Natural killer cell (primary cell): ENCODE measurements at regions not wholly inside any gene's neighbourhood (a gene's known extent, or its start where the extent isn't known, plus 50 kb on each side); places are given as distances from the start of the nearest gene placed in this dataset.

Experiments used
- ATAC-seq, 3 donors: fragments of 150-1000 bp in 2 of 3; fragments of 200-7000 bp in 1 of 3; cut with Tn5 transposase; 1 replicate in 1 of 3; 2 replicates in 2 of 3; pipeline ENCODE4 v1.10.0; 2021; ENCODE audit warnings: mild to moderate bottlenecking in 2 of 3, moderate library complexity in 2 of 3
- DNase-seq, 2 donors: peaks; one replicate each; pipeline versions ENCODE4 v3.0.0 to v3.0.0-alpha.2; 2013 to 2021; ENCODE audit warnings: mixed read lengths in 1 of 2
- H3K27ac ChIP-seq: one replicate; pipeline ENCODE4 v1.5.1; 2013; ENCODE audit warnings: mild to moderate bottlenecking, low read length
- H3K27me3 ChIP-seq: one replicate; pipeline ENCODE4 v1.6.1; 2013; ENCODE audit warnings: low read length; ENCODE audit not compliant: control insufficient read depth, insufficient read depth
- H3K36me3 ChIP-seq: one replicate; pipeline ENCODE4 v1.6.1; 2013; ENCODE audit warnings: low read length; ENCODE audit not compliant: control insufficient read depth, insufficient read depth
- H3K4me1 ChIP-seq: one replicate; pipeline ENCODE4 v1.6.1; 2013; ENCODE audit warnings: low read length; ENCODE audit not compliant: control insufficient read depth, insufficient read depth
- H3K4me3 ChIP-seq: one replicate; pipeline ENCODE4 v1.5.1; 2013; ENCODE audit warnings: low read length
- H3K9me3 ChIP-seq: one replicate; pipeline ENCODE4 v1.6.1; 2013; ENCODE audit warnings: low read length; ENCODE audit not compliant: control insufficient read depth, insufficient read depth
- H3K27ac Mint-ChIP-seq, 2 donors: one replicate each; pipeline ENCODE4 v1.8.0; 2022; ENCODE audit warnings: mild to moderate bottlenecking in 2 of 2, mixed read lengths in 2 of 2, moderate library complexity in 1 of 2
- H3K27me3 Mint-ChIP-seq, 2 donors: one replicate each; pipeline ENCODE4 v1.8.0; 2022; ENCODE audit warnings: low read depth in 2 of 2, mixed read lengths in 2 of 2
- H3K36me3 Mint-ChIP-seq: one replicate; pipeline ENCODE4 v1.8.0; 2022; ENCODE audit warnings: mixed read lengths
- H3K4me1 Mint-ChIP-seq, 2 donors: one replicate each; pipeline ENCODE4 v1.8.0; 2022; ENCODE audit warnings: mixed read lengths in 2 of 2
- H3K4me3 Mint-ChIP-seq: one replicate; pipeline ENCODE4 v1.8.0; 2022; ENCODE audit warnings: mild to moderate bottlenecking, moderate library complexity, mixed read lengths
- H3K9me3 Mint-ChIP-seq, 2 donors: one replicate each; pipeline ENCODE4 v1.8.0; 2022; ENCODE audit warnings: mixed read lengths in 2 of 2
- CTCF ChIP-seq: fragments of 200-600 bp; IDR thresholded peaks from one replicate; pipeline ENCODE4 v1.8.0; 2022; ENCODE audit warnings: antibody characterized with exemption
- WGBS: methylation state at CpG from one replicate; pipeline ENCODE4 v1.1.7; 2013; ENCODE audit warnings: missing lambda C conversion rate; ENCODE audit not compliant: insufficient coverage; 5-methylcytosine and 5-hydroxymethylcytosine counted together
- intact Hi-C: fragments of 100-400 bp; cut with micrococcal nuclease; formaldehyde crosslinking; loops from one replicate; pipeline ENCODE4 v1.14.2; 2022

DNA sequence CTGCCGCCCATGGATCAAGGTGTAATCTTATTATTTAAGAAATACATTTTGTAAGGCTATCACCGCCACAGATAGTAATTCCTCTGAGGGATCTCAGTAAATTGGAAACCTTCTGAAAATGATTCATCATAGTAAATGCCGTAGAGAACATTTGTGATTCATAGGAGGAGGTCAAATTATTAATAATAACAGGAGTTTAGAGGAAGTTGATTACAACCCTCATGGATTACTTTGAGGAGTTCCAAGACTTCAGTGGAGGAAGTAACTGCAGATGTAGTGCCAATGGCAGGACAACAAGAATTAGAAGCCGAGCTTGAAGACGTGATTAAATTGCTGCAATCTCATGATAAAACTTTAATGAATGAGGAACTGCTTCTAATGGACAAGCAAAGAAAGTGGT is 280.1 kb downstream of the PTPRC start:
- Mint-ChIP-seq H3K36me3 (no peaks in the 10 kb centered on the region), H3K27ac (peak overlapping the region; percentile 91 to 92), H3K9me3 (no peaks in the 10 kb centered on the region), H3K4me3 (peak overlapping the region; percentile 85), H3K4me1 (peaks cover 79 to 83% of the 10 kb centered on the region in 2 donors), H3K27me3 (no peaks in the 10 kb centered on the region)
- Histone ChIP-seq H3K27me3 (no peaks in the 10 kb centered on the region), H3K36me3 (no peaks in the 10 kb centered on the region), H3K4me3 (no peak overlapping the region), H3K9me3 (no peaks in the 10 kb centered on the region), H3K4me1 (peaks cover 12% of the 10 kb centered on the region), H3K27ac (no peak overlapping the region)
- DNase-seq (no peak), ATAC-seq (no peak)
- 44% methylated on average over 4 of the region's 5 CpGs for WGBS
- intact Hi-C loops, result loop anchor here (1.0 to 5.0 kb wide), 2 partner anchors 132 to 254 kb away; no protein-coding TSS in a partner anchor
- no peak for TF ChIP-seq CTCF

- Mint-ChIP-seq H3K36me3 (no peaks in the 10 kb centered on the region), H3K4me3 (peak overlapping the region; percentile 85), H3K9me3 (no peaks in the 10 kb centered on the region), H3K4me1 (peaks cover 77 to 79% of the 10 kb centered on the region in 2 donors), H3K27ac (peak overlapping the region; percentile 91 to 92), H3K27me3 (no peaks in the 10 kb centered on the region)
- no peak for TF ChIP-seq CTCF
- peak in 1 of 2 donors; percentile 49 for DNase-seq
- Histone ChIP-seq H3K27me3 (no peaks in the 10 kb centered on the region), H3K4me1 (peaks cover 12% of the 10 kb centered on the region), H3K27ac (peak overlapping the region; percentile 66), H3K4me3 (no peak overlapping the region), H3K9me3 (no peaks in the 10 kb centered on the region), H3K36me3 (no peaks in the 10 kb centered on the region)
- intact Hi-C loops, result loop anchor here (1.0 to 5.0 kb wide), 3 partner anchors 15 to 253 kb away; no protein-coding TSS in a partner anchor
- 7% methylated on average over 5 of the region's 5 CpGs for WGBS
- peak; percentile 70 to 80 (median 71) for ATAC-seq
Measured at GRCh38 chr1:198919667-198920398, 281.0 kb downstream of the PTPRC start.

DNA sequence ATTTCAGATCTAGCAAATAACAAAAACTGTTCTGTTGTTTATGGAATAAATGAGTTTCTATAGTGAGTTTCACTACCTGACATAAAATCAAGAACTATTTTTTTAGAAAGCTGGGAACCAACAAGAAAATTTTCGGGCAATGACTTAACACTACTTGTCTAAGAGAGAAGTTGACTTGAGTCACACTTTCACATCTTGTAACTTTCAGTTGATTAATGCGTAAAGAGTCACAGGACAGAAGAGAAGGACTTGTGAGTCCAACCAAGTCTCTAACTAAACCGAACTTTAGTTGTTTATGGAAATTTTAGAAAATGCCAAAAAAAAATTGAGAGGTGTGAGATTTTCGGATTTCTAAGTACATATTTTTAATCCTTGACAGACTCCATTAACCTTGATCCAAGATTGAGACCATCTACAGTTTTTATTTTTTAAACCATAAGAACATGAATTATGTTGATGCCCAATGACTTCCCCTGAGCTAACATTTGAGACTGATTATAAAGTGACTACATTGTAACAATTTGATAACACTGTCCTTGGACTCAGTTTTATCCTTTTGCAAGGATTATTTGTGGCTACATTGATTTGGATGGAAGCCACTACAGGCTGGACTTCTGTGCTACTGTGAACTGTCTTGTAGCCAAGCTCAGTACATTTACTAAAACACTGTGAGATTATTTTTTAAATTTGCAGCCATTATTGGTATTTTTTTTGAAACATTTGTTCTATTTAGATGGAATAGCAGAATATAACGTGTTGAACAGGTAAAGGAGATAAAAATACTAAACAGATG is 284.0 kb downstream of the PTPRC start:
- H3K27me3 Mint-ChIP-seq, result no peaks in the 10 kb centered on the region
- peaks cover 68 to 74% of the 10 kb centered on the region in 2 donors for H3K4me1 Mint-ChIP-seq
- H3K9me3 Mint-ChIP-seq, result no peaks in the 10 kb centered on the region
- peak; percentile 40 to 64 (median 49) for ATAC-seq
- DNase-seq, result peak in 1 of 2 donors; percentile 37
- Histone ChIP-seq H3K4me3 (no peak overlapping the region), H3K27me3 (no peaks in the 10 kb centered on the region), H3K9me3 (no peaks in the 10 kb centered on the region), H3K36me3 (no peaks in the 10 kb centered on the region), H3K4me1 (peaks cover 12% of the 10 kb centered on the region), H3K27ac (peak overlapping the region; percentile 39)
- peak overlapping the region; percentile 91 to 92 for H3K27ac Mint-ChIP-seq
- no peak for TF ChIP-seq CTCF
- H3K36me3 Mint-ChIP-seq, result no peaks in the 10 kb centered on the region
- WGBS, result 45% methylated on average over 3 of the region's 5 CpGs
- intact Hi-C loops, result no loop called here
- peak overlapping the region; percentile 65 for H3K4me3 Mint-ChIP-seq
